CD14-positive monocyte (primary cell): ENCODE measurements at regions not wholly inside any gene's neighbourhood (a gene's known extent, or its start where the extent isn't known, plus 50 kb on each side); places are given as distances from the start of the nearest gene placed in this dataset.

ENCODE experiments used
- DNase-seq, 3 donors: peaks; one replicate each; pipeline ENCODE4 v3.0.0-alpha.2; 2011 to 2022
- H2AFZ ChIP-seq: 2 replicates; pipeline ENCODE4 v1.6.0; 2012; ENCODE audit warnings: mild to moderate bottlenecking, low read depth, low read length, inconsistent platforms; ENCODE audit not compliant: insufficient read depth, poor library complexity, severe bottlenecking
- H3K27ac ChIP-seq, 2 donors: 1 replicate in 1 of 2; 2 replicates in 1 of 2; pipeline ENCODE4 v1.5.1; 2012 to 2013; ENCODE audit warnings: low read length in 2 of 2, control low read depth in 1 of 2, inconsistent platforms in 1 of 2, low read depth in 1 of 2, mild to moderate bottlenecking in 1 of 2
- H3K27me3 ChIP-seq, 2 donors: one replicate each; pipeline versions ENCODE4 v1.6.0 to v1.6.1; 2011 to 2013; ENCODE audit warnings: low read length in 2 of 2; ENCODE audit not compliant: control insufficient read depth in 2 of 2, insufficient read depth in 2 of 2
- H3K36me3 ChIP-seq, 2 donors: replicated peaks in 1 of 2; 1 replicate in 1 of 2; 2 replicates in 1 of 2; pipeline versions ENCODE4 v1.5.1 to v1.6.1; 2012 to 2013; ENCODE audit warnings: low read length in 2 of 2, control low read depth in 1 of 2, inconsistent platforms in 1 of 2, mild to moderate bottlenecking in 1 of 2; ENCODE audit not compliant: insufficient read depth in 2 of 2, control insufficient read depth in 1 of 2
- H3K4me1 ChIP-seq, 2 donors: 1 replicate in 1 of 2; 2 replicates in 1 of 2; pipeline versions ENCODE4 v1.5.1 to v1.6.1; 2012 to 2013; ENCODE audit warnings: low read length in 2 of 2, control low read depth in 1 of 2, inconsistent platforms in 1 of 2, mild to moderate bottlenecking in 1 of 2, moderate library complexity in 1 of 2; ENCODE audit not compliant: insufficient read depth in 2 of 2, control insufficient read depth in 1 of 2
- H3K4me2 ChIP-seq: replicated peaks from 2 replicates; pipeline ENCODE3; 2012; ENCODE audit warnings: low read length, moderate library complexity, mild to moderate bottlenecking; ENCODE audit not compliant: poor library complexity, severe bottlenecking; ENCODE audit errors: extremely low read depth
- H3K4me3 ChIP-seq, 3 experiments: fragments of 200-600 bp in 1 of 3; sonication (generic) in 1 of 3; replicated peaks in 1 of 3; 1 replicate in 2 of 3; 2 replicates in 1 of 3; pipeline ENCODE4 v1.5.1; 2011 to 2013; ENCODE audit warnings: low read length in 3 of 3, mild to moderate bottlenecking in 3 of 3, control low read depth in 2 of 3, low read depth in 2 of 3, inconsistent platforms in 1 of 3, moderate library complexity in 1 of 3
- H3K79me2 ChIP-seq: 2 replicates; pipeline ENCODE4 v1.6.0; 2012; ENCODE audit warnings: mild to moderate bottlenecking, control low read depth, inconsistent platforms, low read length, moderate library complexity; ENCODE audit not compliant: insufficient read depth
- H3K9ac ChIP-seq: 2 replicates; pipeline ENCODE4 v1.6.0; 2017; ENCODE audit warnings: low read length, mild to moderate bottlenecking; ENCODE audit not compliant: insufficient read depth, poor library complexity, severe bottlenecking
- H3K9me3 ChIP-seq, 2 donors: replicated peaks in 1 of 2; 1 replicate in 1 of 2; 2 replicates in 1 of 2; pipeline versions ENCODE4 v1.5.1 to v1.6.1; 2012 to 2013; ENCODE audit warnings: low read length in 2 of 2, control low read depth in 1 of 2; ENCODE audit not compliant: control insufficient read depth in 1 of 2, insufficient read depth in 1 of 2
- H4K20me1 ChIP-seq: 2 replicates; pipeline ENCODE4 v1.6.0; 2012; ENCODE audit warnings: mild to moderate bottlenecking, low read length, control low read depth, moderate library complexity; ENCODE audit not compliant: insufficient read depth
- H3K27ac Mint-ChIP-seq, 7 donors: one replicate each; pipeline ENCODE4 v1.8.0; 2020; ENCODE audit warnings: mild to moderate bottlenecking in 7 of 7, mixed read lengths in 7 of 7, moderate library complexity in 6 of 7, inconsistent platforms in 2 of 7
- H3K27me3 Mint-ChIP-seq, 3 donors: one replicate each; pipeline ENCODE4 v1.8.0; 2021 to 2022; ENCODE audit warnings: low read depth in 3 of 3, mild to moderate bottlenecking in 3 of 3, mixed read lengths in 3 of 3, moderate library complexity in 3 of 3, inconsistent platforms in 1 of 3
- H3K36me3 Mint-ChIP-seq, 2 donors: one replicate each; pipeline ENCODE4 v1.8.0; 2020; ENCODE audit warnings: mixed read lengths in 2 of 2, inconsistent platforms in 1 of 2, mild to moderate bottlenecking in 1 of 2
- H3K4me1 Mint-ChIP-seq: one replicate; pipeline ENCODE4 v1.8.0; 2020; ENCODE audit warnings: mild to moderate bottlenecking, mixed read lengths
- H3K4me3 Mint-ChIP-seq, 2 donors: one replicate each; pipeline ENCODE4 v1.8.0; 2020; ENCODE audit warnings: mild to moderate bottlenecking in 2 of 2, mixed read lengths in 2 of 2, moderate library complexity in 1 of 2
- H3K9me3 Mint-ChIP-seq, 7 donors: one replicate each; pipeline ENCODE4 v1.8.0; 2020 to 2022; ENCODE audit warnings: mixed read lengths in 7 of 7, mild to moderate bottlenecking in 6 of 7, moderate library complexity in 6 of 7, inconsistent platforms in 2 of 7
- WGBS: methylation state at CpG from one replicate; pipeline ENCODE4 v1.1.5; 2013; ENCODE audit warnings: missing lambda C conversion rate; ENCODE audit not compliant: insufficient coverage; 5-methylcytosine and 5-hydroxymethylcytosine counted together
- intact Hi-C, 2 donors: fragments of 100-400 bp; cut with micrococcal nuclease; formaldehyde crosslinking; loops; one replicate each; pipeline versions ENCODE4 v1.15.0 to v1.15.1; 2023
- TF ChIP-seq, protein P1 (sequence below): fragments of 200-600 bp; IDR thresholded peaks from one replicate; pipeline ENCODE4 v1.8.0; 2022; ENCODE audit warnings: antibody characterized with exemption, mild to moderate bottlenecking

DNA sequence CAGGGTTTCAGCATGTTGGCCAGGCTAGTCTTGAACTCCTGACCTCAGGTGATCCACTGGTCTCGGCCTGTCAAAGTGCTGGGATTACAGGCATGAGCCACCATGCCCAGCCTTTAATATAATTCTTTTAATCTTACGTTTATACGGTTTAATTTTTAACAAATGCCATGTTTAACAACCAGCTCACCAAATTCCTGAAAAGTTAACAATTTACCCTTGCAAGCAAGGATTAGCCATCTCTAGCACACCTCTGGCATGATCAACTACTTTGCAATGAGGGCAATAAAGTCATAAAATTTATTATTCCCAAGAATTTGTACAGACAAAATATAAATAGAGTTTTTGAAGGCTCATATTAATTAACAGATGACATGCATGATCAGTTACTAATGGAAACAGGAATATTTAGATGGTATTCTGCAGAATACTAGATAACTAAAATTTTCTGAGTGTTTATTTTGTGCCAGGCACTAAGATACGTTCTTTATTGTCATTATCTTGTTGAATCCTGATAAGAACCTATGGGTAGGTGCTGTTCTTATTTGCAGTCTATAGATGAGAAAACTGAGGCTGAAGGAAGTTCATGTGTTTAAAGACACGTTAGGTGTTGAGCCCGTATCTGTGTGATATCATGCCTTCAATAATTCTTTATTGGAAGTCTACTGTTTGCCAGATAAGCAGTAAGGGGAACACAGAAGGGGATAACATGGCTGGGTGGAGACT is 190.1 kb downstream of the CDCA7 start:
- no peak overlapping the region for H2AFZ ChIP-seq
- no peaks in the 10 kb centered on the region for H3K79me2 ChIP-seq
- no peak overlapping the region for H3K4me2 ChIP-seq
- Mint-ChIP-seq H3K27ac (peak overlapping the region in 1 of 7 donors; percentile 31), H3K9me3 (peaks cover 0 to 2% (median 0%) of the 10 kb centered on the region in 7 donors), H3K27me3 (peaks cover 0 to 1% (median 0%) of the 10 kb centered on the region in 3 donors), H3K4me3 (no peak overlapping the region), H3K4me1 (peaks cover 7% of the 10 kb centered on the region), H3K36me3 (no peaks in the 10 kb centered on the region)
- no peaks in the 10 kb centered on the region for H4K20me1 ChIP-seq
- 97% methylated on average over 5 of the region's 6 CpGs for WGBS
- H3K36me3 ChIP-seq = no peaks in the 10 kb centered on the region
- H3K9ac ChIP-seq = no peak overlapping the region
- no peaks in the 10 kb centered on the region for H3K9me3 ChIP-seq
- H3K4me3 ChIP-seq = no peak overlapping the region
- intact Hi-C loops = no loop called here
- no peak for DNase-seq
- H3K4me1 ChIP-seq = no peaks in the 10 kb centered on the region
- H3K27ac ChIP-seq = no peak overlapping the region
- no peaks in the 10 kb centered on the region for H3K27me3 ChIP-seq
- TF ChIP-seq, protein P1, sequence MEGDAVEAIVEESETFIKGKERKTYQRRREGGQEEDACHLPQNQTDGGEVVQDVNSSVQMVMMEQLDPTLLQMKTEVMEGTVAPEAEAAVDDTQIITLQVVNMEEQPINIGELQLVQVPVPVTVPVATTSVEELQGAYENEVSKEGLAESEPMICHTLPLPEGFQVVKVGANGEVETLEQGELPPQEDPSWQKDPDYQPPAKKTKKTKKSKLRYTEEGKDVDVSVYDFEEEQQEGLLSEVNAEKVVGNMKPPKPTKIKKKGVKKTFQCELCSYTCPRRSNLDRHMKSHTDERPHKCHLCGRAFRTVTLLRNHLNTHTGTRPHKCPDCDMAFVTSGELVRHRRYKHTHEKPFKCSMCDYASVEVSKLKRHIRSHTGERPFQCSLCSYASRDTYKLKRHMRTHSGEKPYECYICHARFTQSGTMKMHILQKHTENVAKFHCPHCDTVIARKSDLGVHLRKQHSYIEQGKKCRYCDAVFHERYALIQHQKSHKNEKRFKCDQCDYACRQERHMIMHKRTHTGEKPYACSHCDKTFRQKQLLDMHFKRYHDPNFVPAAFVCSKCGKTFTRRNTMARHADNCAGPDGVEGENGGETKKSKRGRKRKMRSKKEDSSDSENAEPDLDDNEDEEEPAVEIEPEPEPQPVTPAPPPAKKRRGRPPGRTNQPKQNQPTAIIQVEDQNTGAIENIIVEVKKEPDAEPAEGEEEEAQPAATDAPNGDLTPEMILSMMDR = no peak

DNA sequence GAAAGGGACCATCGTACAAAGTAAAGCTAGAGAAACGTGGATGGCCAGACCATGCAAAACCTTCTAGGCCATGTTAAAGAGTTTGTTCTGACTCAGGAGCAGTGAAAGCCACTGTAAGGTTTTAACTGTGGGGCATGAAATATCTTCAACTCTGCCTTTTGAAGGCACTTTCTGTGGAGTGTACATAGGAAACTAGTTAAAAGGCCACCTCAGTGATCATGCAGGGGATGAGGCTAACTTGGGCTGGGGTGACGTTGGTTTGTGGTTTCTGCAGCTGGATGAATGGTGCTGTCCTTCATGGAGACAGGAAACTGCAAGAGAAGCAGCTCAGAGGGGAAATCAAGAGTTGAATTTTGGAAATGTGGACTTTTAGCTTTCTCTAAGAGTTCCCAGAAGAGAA is 190.7 kb downstream of the CDCA7 start:
- TF ChIP-seq, protein P1 = no peak
- intact Hi-C loops = no loop called here
- no peaks in the 10 kb centered on the region for H3K4me1 ChIP-seq
- H3K27ac ChIP-seq = no peak overlapping the region
- H3K36me3 ChIP-seq = no peaks in the 10 kb centered on the region
- 44% methylated on average over 3 of the region's 3 CpGs for WGBS
- H3K9me3 Mint-ChIP-seq = peaks cover 0 to 4% (median 2%) of the 10 kb centered on the region in 7 donors
- peaks cover 7% of the 10 kb centered on the region for H3K4me1 Mint-ChIP-seq
- no peaks in the 10 kb centered on the region for H3K36me3 Mint-ChIP-seq
- H3K27me3 ChIP-seq = no peaks in the 10 kb centered on the region
- DNase-seq = no peak
- H3K4me2 ChIP-seq = no peak overlapping the region
- no peak overlapping the region for H3K4me3 ChIP-seq
- H4K20me1 ChIP-seq = no peaks in the 10 kb centered on the region
- no peak overlapping the region for H2AFZ ChIP-seq
- H3K27me3 Mint-ChIP-seq = peaks cover 0 to 1% (median 0%) of the 10 kb centered on the region in 3 donors
- no peak overlapping the region for H3K4me3 Mint-ChIP-seq
- no peaks in the 10 kb centered on the region for H3K79me2 ChIP-seq
- no peaks in the 10 kb centered on the region for H3K9me3 ChIP-seq
- H3K27ac Mint-ChIP-seq = peak overlapping the region in 2 of 7 donors; percentile 31 to 40
- no peak overlapping the region for H3K9ac ChIP-seq
